ENCODE measurements at regions not wholly inside any gene's neighbourhood (a gene's known extent, or its start where the extent isn't known, plus 50 kb on each side); places are given as distances from the start of the nearest gene placed in this dataset.

- no peak for DNase-seq (ENCODE audit: low read depth in 2 of 2)
Observed at GRCh38 chr15:94677202-94677790, 445.9 kb downstream of the MCTP2 start.

DNA sequence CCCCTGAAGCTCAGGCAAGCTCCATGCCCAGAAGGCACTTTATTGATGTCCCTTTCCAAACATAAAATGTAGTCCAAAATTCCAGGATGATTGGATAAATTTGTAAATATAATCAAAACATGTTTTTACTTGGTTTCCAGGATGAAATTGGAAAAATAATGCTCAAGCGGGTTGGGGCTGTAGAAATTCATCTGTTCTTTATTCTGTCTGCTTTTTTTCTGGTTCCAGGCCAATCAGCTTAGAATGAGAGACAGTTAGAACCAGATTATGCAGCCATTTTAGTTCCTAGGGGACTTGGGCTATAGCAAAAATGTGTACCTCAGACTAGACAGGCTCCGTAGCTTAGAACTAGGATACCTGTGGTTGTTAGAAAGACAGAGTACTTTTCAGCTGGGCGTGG, 450.8 kb downstream of the MCTP2 start:
- no peak for DNase-seq (ENCODE audit: low read depth in 2 of 2)

DNA sequence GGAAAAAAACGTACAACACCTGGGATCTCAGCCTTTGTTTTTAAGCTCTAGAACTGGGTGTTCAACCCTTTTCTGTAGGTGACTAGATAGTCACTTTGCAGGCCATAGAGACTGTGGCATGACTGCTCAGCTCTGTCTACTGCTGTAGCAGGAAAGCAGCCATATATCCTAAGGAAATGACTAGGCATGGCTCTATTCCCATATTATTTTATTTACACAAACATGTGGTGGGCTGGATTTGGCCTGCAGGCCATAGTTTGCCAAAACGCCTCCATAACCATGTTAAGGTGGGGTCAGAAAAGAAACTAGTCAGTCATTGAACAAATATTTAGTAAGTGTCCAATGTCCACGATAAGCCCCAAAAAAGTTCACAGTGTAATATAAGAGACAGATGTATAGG, 452.5 kb downstream of the MCTP2 start:
- DNase-seq (ENCODE audit: low read depth in 2 of 2) = no peak

DNA sequence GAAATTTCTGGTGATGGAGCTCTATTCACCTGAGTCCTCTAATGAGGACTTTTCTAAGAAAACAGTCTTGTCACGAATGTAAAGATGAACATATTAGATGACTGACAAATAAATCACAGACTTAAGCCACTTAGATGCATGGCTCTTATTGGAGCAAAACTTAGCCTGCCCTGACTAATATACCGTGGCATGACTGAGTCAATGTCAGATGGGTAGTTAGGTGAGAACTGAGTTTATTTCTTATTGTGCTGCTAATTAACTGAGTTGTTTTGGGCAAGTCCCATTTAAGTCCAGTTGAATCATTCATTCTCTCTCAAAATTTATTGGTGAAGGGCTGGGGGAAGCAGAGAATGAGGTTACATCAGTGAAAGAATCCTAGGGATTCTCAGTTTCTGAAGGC, 459.8 kb downstream of the MCTP2 start:
- DNase-seq (ENCODE audit: low read depth in 2 of 2) = no peak

- no peak for DNase-seq (ENCODE audit: low read depth in 2 of 2)
Observed at GRCh38 chr15:94692710-94693109, 461.3 kb downstream of the MCTP2 start.

- no peak for DNase-seq (ENCODE audit: low read depth in 2 of 2)
Observed at GRCh38 chr15:94700211-94700610, 468.9 kb downstream of the MCTP2 start.

DNA sequence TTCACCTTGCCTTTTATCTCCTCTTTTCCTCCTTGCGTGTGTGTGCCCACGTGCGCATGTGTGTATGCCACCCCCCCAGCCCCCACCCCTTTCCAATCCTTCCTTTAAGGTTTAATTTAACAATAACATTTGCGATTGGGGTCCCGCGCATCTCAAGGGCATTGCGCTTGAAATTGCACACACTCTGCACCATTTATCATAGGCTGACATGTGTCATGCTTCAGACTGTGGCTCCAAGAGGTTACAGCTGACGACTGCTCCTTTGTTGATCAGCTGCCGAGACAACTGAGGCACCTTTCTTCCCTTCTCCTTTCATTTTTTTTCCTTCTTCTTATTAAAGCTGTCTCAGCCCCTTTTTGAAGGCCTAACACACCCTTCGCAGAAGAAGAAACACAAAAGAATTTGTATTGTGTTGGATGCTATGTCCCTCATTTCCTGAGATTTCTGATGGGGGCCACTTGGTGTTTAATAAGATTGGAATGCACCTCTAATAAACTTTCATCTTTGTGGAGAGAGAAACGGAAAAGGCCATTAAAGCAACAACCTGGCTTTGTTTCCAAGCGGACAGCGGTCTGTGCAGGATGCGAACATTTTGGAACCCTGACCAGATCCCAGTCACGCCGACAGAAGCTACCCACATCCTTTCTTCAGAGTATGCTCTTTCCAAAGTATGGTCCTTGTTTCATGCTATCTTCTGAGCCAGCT, 470.1 kb downstream of the MCTP2 start:
- no peak for DNase-seq (ENCODE audit: low read depth in 2 of 2)

- DNase-seq (ENCODE audit: low read depth in 2 of 2) = no peak
Observed at GRCh38 chr15:94703596-94703995, 472.2 kb downstream of the MCTP2 start.

DNA sequence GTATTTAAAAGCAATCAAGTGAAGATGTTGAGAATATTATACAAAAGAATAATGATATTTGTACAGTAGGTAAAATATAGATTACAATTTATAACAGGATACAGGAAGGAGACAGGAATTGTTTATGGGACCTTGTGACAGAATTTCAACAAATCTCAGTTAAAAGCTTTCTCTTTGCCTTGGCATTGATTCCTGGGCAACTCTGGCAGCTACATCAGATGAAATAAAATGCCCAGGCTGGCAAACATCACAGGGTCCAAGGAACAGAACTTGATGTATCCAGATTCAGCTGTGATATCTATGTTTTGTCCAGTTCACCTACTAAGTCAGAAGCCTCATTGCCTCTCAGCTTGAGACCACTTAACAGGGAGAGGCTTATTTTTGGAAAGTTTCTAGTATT, 473.1 kb downstream of the MCTP2 start:
- DNase-seq (ENCODE audit: low read depth in 2 of 2) = no peak

DNA sequence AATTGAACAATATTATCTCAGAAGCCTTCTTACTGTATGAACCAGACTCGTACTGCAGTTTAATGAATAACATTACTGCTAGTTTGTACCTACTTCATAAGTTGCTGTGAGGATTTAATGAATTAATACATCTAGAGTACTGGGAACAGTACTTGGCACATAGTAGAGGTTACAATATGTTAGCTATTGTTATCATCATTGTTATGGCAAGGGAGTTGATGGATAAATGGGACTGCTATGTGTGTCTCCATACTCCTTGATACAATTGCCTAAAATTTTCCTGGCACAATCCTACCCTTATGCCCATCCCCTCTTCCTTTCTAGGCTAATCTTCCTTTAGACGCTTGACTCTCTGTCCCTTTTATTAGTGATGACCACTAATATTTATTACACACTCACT, 473.6 kb downstream of the MCTP2 start:
- DNase-seq (ENCODE audit: low read depth in 2 of 2) = no peak

- DNase-seq (ENCODE audit: low read depth in 2 of 2) = no peak
Observed at GRCh38 chr15:94709319-94709718, 478.0 kb downstream of the MCTP2 start.

- DNase-seq (ENCODE audit: low read depth in 2 of 2) = no peak
Observed at GRCh38 chr15:94722024-94722636, 490.8 kb downstream of the MCTP2 start.

GRCh38 chr15:94723801-94724200, 492.4 kb downstream of the MCTP2 start:
- no peak for DNase-seq (ENCODE audit: low read depth in 2 of 2)

GRCh38 chr15:94731286-94731685, 499.9 kb downstream of the MCTP2 start:
- DNase-seq (ENCODE audit: low read depth in 2 of 2) = no peak

DNA sequence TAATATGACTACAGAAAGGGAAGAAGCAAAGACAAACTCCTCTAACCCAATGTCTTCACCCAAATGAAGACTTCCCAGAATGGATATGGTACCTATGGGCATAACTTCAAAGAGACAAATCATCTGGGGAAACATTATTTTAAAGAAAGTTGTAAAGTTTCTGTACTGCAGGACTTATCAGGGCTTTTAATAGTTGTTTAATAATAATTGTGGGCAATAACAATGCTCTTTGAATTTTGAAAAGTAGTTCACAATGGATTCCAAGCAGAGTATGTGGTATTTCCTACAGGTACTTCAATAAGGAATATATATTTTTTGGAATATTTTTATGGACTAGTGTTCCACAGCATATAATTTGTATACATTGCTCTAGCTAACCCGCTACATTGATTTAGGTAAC, 503.1 kb downstream of the MCTP2 start:
- no peak for DNase-seq (ENCODE audit: low read depth in 2 of 2)

DNA sequence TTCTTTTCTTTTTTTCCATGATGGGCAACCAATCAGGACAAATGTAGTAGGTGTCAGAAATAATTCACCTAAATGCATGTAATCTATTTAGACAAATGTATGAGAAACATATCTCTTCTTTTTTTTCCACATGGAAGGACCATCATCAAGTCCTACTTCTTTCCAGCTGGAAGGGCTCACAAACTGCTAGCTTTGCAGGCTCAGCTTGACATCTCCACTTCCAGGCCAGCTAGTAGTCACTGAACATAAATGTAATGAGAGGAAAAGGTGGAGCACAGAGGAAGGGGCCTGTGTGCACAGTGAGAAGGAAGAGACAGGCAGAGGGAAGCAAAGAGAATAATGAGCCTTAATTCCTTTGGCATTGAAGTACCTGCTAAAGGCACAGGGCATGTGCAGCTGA, 504.9 kb downstream of the MCTP2 start:
- no peak for DNase-seq (ENCODE audit: low read depth in 2 of 2)

DNA sequence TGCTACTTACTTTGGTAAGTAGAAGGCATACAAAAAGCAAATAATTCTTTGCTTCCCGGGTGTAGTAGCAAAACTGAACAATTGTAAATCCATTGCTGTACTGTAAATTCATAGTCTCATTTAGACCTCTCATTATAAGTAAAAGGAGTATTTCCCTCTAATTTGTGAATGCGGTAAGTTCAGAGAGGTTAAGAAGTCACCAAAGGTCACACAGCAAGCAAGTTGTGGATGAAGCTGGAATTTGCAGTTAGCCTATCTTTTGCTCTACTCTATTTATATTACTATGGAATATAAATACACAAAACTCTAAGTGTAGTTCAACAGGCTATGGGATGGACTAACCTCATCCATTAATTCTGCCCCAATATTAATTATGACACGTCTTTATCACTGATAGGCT, 508.3 kb downstream of the MCTP2 start:
- DNase-seq (ENCODE audit: low read depth in 2 of 2) = no peak

- no peak for DNase-seq (ENCODE audit: low read depth in 2 of 2)
Observed at GRCh38 chr15:94740469-94740868, 509.1 kb downstream of the MCTP2 start.

- no peak for DNase-seq (ENCODE audit: low read depth in 2 of 2)
Observed at GRCh38 chr15:94743668-94744067, 512.3 kb downstream of the MCTP2 start.

GRCh38 chr15:94744080-94744793, 512.9 kb downstream of the MCTP2 start:
- no peak for DNase-seq (ENCODE audit: low read depth in 2 of 2)

GRCh38 chr15:94745371-94745770, 514.0 kb downstream of the MCTP2 start:
- no peak for DNase-seq (ENCODE audit: low read depth in 2 of 2)

DNA sequence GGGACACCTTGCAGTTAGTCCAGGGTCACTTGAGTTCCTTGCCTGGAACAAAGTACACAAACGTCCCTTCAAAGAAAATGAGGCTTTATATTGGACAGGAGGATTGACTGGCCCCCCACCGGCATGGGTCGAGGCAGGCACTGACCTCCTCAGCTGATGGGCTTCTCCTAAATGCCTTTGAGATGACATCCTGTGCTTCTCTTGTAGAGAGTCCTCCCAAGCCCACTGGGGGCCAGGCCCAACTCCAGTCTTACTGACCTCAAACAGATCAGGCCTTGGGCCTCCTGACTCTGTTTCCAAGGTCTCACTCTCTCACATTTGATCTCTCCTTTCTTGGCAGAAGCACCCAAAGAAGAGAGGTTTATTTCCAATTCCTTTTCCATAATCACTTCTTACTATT, 516.1 kb downstream of the MCTP2 start:
- DNase-seq (ENCODE audit: low read depth in 2 of 2) = no peak

Measured in activated CD4-positive, alpha-beta T cell treated with anti-CD3 and anti-CD28 coated beads for 24 hours (primary cell).